Psoas muscle (tissue), 7 donors: ENCODE measurements at regions not wholly inside any gene's neighbourhood (a gene's known extent, or its start where the extent isn't known, plus 50 kb on each side); places are given as distances from the start of the nearest gene placed in this dataset.

Experiments
- ATAC-seq, 4 donors: fragments of 200-7000 bp; cut with Tn5 transposase; one replicate each; pipeline ENCODE4 v1.9.1; 2020; ENCODE audit warnings: moderate library complexity in 3 of 4, mild to moderate bottlenecking in 2 of 4
- DNase-seq, 2 donors: peaks; one replicate each; pipeline ENCODE4 v3.0.0-alpha.2; 2020
- H3K27ac ChIP-seq: fragments of 200-600 bp; one replicate; pipeline ENCODE4 v1.8.0; 2022
- H3K27me3 ChIP-seq, 3 donors: fragments of 200-600 bp in 1 of 3; one replicate each; pipeline versions ENCODE4 v1.6.1 to v1.8.0; 2013 to 2022; ENCODE audit warnings: low read length in 2 of 3, mild to moderate bottlenecking in 2 of 3, moderate library complexity in 1 of 3; ENCODE audit not compliant: insufficient read depth in 3 of 3
- H3K36me3 ChIP-seq, 2 donors: fragments of 200-600 bp in 1 of 2; one replicate each; pipeline versions ENCODE4 v1.6.1 to v1.8.0; 2013 to 2022; ENCODE audit warnings: low read depth in 1 of 2, mild to moderate bottlenecking in 1 of 2, moderate library complexity in 1 of 2; ENCODE audit not compliant: insufficient read depth in 1 of 2
- H3K4me1 ChIP-seq: fragments of 200-600 bp; one replicate; pipeline ENCODE4 v1.8.0; 2022
- H3K4me3 ChIP-seq: fragments of 200-600 bp; one replicate; pipeline ENCODE4 v1.8.0; 2022; ENCODE audit warnings: mild to moderate bottlenecking
- H3K9me3 ChIP-seq: fragments of 200-600 bp; one replicate; pipeline ENCODE4 v1.8.0; 2022
- WGBS, 3 donors: extraction: QIAGEN DNeasy Blood & Tissue Kit; methylation state at CpG; one replicate each; pipeline versions ENCODE4 v1.1.6 to v1.1.7; 2013; 5-methylcytosine and 5-hydroxymethylcytosine counted together
- intact Hi-C, 2 donors: fragments of 100-400 bp; cut with DNase I; formaldehyde crosslinking; loops; one replicate each; pipeline versions ENCODE4 v1.11.0 to v1.14.2; 2022
- TF ChIP-seq, protein P1 (sequence below): fragments of 200-600 bp; IDR thresholded peaks from one replicate; pipeline ENCODE4 v1.8.0; 2022; ENCODE audit warnings: antibody characterized with exemption
- donor health status: healthy with polysubstance abuse.
- donor health status: DM: no; HTN: no; CAD: no; lungs with moderate emphysema.
- donor health status: Bipolar disorder and iron deficiency.
- donor health status: healthy.
- donor health status: DM: yes; HTN: yes; CAD: no.
- donor health status: DM: no; HTN: no; CAD: no.
- donor health status: DM: yes; HTN: yes; CAD: no.

DNA sequence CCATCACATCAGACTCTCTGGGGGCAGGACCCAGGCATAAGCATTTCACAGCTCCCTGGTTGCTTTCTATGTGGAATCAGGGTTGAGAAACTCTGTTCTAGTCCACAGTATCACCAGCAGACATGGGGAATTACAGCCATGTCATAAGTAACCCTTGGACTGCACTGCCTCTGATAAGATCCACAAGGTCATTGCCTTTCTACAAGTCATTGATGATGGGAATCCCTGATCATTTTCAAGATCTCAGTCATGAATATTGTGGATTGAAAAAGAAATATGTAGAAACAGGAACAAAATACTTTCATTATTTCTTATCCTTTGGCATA, 304.1 kb downstream of the KLF6 start:
- Histone ChIP-seq H3K27ac (no peak overlapping the region), H3K4me1 (peaks cover 9% of the 10 kb centered on the region), H3K4me3 (no peak overlapping the region), H3K27me3 (no peaks in the 10 kb centered on the region), H3K9me3 (no peaks in the 10 kb centered on the region), H3K36me3 (no peaks in the 10 kb centered on the region)
- no peak for DNase-seq
- intact Hi-C loops: no loop called here
- TF ChIP-seq, protein P1, sequence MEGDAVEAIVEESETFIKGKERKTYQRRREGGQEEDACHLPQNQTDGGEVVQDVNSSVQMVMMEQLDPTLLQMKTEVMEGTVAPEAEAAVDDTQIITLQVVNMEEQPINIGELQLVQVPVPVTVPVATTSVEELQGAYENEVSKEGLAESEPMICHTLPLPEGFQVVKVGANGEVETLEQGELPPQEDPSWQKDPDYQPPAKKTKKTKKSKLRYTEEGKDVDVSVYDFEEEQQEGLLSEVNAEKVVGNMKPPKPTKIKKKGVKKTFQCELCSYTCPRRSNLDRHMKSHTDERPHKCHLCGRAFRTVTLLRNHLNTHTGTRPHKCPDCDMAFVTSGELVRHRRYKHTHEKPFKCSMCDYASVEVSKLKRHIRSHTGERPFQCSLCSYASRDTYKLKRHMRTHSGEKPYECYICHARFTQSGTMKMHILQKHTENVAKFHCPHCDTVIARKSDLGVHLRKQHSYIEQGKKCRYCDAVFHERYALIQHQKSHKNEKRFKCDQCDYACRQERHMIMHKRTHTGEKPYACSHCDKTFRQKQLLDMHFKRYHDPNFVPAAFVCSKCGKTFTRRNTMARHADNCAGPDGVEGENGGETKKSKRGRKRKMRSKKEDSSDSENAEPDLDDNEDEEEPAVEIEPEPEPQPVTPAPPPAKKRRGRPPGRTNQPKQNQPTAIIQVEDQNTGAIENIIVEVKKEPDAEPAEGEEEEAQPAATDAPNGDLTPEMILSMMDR: no peak
- no peak for ATAC-seq

DNA sequence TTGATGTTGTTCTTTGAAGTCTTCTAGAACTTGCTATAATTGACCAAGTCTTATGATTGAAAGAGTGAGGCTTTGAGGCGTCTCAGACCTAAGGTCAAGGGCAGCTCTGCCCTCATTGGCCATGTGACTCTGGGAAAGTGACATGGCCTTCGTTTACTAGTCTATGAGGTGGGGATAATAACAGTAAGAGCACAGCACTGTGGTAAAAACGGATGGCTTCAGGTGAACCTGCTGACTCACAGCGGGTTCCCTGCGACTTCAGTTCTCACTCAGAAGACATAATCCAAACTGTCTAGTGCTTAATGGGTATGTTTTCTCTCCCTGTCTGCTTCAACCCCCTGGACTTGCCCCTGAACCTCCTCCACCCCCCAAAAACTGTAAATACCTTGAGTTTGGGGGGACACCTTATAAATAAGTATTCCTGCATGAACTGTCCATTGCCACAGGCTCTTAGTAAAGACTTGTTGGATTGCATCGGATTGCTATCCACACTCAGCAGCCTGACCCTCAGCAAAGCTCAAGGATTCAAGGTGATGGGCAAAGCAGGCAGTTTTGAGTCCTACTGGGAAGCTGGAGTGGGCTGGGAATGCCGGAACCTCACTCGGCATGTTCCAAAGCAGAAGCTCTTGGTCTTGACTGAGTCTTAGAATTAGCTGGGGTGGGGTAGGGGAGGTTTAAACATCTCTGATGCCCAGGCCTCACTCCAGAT, 304.6 kb downstream of the KLF6 start:
- ATAC-seq: no peak
- H3K36me3 ChIP-seq: no peaks in the 10 kb centered on the region
- H3K27me3 ChIP-seq: no peaks in the 10 kb centered on the region
- DNase-seq: no peak
- intact Hi-C loops: no loop called here
- 92 to 94% (median 93%) methylated on average over 8 of the region's 8 CpGs for WGBS, 3 donors
- no peak overlapping the region for H3K27ac ChIP-seq
- H3K4me1 ChIP-seq: peaks cover 9% of the 10 kb centered on the region
- TF ChIP-seq, protein P1: no peak
- H3K9me3 ChIP-seq: no peaks in the 10 kb centered on the region
- H3K4me3 ChIP-seq: no peak overlapping the region

DNA sequence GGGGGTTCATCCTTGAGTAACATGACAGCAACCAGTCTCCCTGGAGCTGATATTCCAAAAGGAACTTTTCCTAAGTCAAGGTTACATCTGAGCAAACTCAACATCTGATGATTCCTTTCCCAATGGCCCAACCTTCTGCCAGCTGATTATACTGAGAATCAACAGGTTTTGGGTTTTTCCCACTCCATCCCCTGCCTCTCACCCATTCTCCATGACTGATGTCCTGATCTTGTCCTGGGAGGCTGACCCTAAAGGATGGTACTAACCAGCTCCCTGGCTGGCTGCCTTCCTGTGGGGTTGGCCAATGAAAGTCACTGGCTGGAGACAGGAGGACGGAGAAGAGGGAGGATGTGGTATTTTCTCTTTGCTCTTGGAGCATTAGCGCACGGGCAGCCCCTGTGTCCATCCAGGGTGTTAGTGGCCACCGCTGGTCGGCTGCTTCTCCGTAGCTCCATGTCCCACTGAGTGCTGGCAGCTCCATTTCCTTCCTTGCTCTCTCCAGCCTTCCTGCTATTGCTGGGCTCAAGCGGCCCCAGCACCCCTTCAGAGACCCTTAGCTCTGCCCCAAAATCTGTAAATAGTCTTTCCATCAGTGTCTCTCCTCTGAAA, 306.2 kb upstream of the PITRM1 start:
- 89 to 98% (median 98%) methylated on average over 7 of the region's 7 CpGs for WGBS, 3 donors
- no peak for ATAC-seq

DNA sequence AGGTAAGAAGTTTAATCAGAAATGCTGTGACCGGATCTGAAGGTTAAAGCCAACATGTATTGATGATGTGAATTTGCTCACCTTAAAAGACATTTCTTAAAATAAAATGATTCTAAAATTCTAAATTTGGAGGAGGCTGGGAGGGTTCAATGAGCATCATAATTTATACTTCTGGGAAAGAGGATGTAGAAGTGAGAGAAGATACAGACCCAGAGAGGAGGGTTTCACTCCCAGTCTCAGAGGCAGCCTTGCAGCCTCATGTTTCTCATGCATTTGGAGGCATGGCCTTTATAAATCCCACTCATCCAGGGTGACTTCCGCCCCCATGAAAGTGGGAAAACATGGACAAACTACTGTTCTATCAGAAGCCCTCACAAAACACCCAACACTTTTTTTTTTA, 305.6 kb upstream of the PITRM1 start:
- Histone ChIP-seq H3K4me1 (peaks cover 13% of the 10 kb centered on the region), H3K27me3 (no peaks in the 10 kb centered on the region), H3K36me3 (no peaks in the 10 kb centered on the region), H3K9me3 (no peaks in the 10 kb centered on the region), H3K4me3 (no peak overlapping the region), H3K27ac (no peak overlapping the region)
- TF ChIP-seq, protein P1: no peak
- DNase-seq (no peak), ATAC-seq (no peak)
- WGBS, 3 donors: 94 to 98% (median 97%) methylated on average over 2 of the region's 2 CpGs
- intact Hi-C loops: loop anchor here (10.0 kb wide), 2 partner anchors 267 to 297 kb away; no protein-coding TSS in a partner anchor

More for the DNA sequence above, 306.2 kb upstream of the PITRM1 start:
- no peak overlapping the region for H3K4me3 ChIP-seq
- H3K27me3 ChIP-seq: no peaks in the 10 kb centered on the region
- H3K27ac ChIP-seq: no peak overlapping the region
- H3K9me3 ChIP-seq: no peaks in the 10 kb centered on the region
- peaks cover 9% of the 10 kb centered on the region for H3K4me1 ChIP-seq
- DNase-seq: no peak
- TF ChIP-seq, protein P1: no peak
- intact Hi-C loops: loop anchor here (10.0 kb wide), 2 partner anchors 266 to 296 kb away; no protein-coding TSS in a partner anchor
- no peaks in the 10 kb centered on the region for H3K36me3 ChIP-seq
